NCI-H526 (cell line): ENCODE measurements at regions not wholly inside any gene's neighbourhood (a gene's known extent, or its start where the extent isn't known, plus 50 kb on each side); places are given as distances from the start of the nearest gene placed in this dataset.
"Not testable (repeated sequence)": the region's sequence is repeated elsewhere in the genome, so short reads cannot be mapped to it uniquely, and the experiment has no call there.

ENCODE experiments used
- DNase-seq, 2 experiments: peaks; one replicate each; lab custom pipeline; 2025; lab: John Stamatoyannopoulos, UW

DNA sequence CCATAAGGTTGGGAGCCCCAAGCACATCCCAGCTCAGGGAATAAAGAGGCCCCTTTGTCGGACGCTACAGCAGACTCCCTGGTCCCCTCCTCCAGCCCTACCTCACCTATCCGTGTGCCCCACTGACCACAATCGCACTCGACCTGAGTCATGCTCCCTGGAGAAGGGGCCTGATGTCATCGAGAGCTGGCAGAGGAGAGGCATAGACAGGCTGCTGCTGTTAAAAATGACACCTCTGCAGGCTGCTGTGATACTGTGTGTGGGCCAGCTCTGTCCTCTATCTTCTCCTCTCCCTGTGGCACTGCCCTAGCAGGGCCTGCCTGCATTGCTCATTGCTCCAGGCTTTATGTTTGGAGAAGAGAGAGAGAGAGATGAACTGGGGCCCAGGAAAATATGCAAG is 123.4 kb upstream of the SYT13 start:
- DNase-seq, result no peak

DNA sequence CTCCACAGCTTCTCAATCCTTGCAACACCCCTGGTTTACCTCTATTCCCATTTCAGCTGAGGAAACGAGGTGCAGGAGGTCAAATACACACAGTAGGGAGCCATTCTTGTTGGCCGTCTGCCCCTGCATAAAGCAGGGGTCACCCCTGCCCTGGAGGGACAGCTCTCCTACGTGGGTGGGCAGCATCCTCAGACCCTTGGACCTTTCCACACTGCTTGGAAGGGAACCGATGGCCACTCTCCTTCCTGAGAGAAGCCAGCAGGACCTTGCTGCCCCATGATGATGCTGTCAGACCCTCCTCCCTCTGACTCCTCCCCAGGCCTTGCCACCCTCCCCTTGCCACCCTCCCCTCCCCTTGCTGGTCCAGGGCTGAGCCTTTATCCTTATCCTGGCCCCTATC is 121.1 kb upstream of the SYT13 start:
- no peak for DNase-seq

DNA sequence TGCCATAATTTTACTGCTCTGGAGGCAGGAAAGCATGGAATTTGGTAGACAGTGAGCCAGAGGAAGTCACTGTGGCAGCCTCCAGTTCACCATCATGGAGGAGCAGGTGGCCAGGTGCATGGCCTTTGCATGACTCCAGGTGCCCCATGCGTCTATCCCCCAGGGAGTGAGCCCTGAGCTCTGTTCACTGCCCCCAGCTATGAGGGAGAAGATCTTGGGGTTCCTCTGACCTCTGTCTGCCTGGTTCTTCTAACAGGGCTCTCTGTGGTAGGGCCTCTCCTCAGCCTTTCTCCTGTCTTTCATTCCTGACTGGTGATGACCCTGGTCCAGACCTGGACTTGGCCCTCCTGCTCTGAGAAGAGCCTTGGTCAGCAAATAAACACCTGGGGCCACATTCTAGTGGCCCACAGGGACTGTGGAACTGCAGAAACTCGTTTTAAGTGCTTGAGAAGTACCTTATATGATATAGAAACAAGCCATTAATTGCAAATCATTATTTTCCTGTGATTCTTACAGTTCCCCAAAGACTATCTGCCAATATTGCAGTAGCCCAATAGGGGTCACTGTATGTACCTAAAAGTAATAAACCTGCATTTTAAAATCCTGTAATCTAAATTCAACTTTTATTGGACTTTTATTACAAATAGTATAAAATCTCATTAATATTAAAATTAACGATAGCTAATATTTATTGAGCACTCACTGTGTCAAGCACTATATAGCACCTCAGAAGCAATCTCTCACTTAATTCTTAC is 120.0 kb upstream of the SYT13 start:
- peak in 1 of 2 experiments; percentile 50 for DNase-seq

DNA sequence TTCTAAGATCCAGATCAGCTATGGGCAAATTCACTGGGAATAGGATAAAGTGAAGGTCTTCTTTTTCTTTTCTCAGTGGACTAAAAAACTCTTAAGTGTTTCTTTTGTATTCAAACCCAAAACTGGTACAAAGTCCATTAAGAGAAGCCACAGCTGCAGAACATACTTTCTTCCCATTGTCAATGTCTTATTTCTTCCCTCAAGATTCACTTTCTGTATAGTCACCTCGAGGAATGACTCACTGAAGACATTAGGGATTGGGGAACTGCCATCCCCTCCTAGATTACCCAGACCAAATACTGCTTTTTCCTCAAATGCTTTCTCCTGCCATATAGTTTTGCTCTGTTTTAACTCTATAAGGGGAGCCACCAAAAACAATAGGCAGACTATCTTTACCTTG is 117.4 kb upstream of the SYT13 start:
- DNase-seq, result not testable (repeated sequence)

DNA sequence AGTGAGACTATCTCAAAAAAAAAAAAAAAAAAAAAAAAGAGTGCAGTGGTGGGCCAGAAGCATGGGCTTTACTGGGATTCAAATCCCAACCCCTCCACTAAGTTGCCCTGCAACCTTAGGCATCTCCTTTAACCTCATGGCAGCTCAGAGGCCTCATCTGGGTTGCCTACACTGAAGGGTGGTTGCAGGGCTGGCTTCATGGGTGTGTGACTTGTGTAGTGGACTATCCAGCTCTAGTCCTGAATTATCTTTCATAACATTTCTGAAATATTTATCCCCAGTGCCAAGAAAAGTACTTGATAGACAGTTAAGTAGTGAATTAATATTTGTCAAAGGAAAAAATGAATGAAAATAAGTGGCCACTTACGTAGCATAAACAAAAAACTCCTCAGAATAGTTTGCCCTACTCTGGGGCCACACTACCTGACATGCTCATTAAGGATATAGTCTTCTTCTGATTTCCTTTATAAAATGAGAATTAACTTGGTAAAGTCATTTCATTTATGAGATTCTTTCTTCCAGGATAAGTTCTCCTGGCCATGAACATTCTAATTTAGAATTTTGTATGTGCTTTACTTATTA is 116.0 kb upstream of the SYT13 start:
- DNase-seq, result no peak

DNA sequence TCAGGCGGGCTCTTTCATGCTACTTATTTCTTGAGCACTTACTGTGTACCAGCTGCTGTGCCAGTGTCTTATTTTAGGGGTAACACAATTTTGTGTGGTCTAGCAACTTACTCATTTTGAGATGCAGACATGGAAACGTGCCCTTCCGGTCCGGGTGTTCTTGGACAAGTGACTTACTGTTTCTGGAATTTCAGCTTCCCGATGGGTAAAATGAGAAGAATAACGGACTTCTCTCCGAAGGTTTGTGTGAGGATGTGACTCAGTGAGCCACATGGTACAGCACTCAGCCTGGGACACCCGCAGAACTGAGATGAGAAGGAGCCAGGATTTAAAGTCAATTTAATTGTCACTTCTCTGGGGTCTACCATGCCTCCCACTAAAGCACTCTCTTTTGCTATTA is 114.5 kb upstream of the SYT13 start:
- no peak for DNase-seq

DNA sequence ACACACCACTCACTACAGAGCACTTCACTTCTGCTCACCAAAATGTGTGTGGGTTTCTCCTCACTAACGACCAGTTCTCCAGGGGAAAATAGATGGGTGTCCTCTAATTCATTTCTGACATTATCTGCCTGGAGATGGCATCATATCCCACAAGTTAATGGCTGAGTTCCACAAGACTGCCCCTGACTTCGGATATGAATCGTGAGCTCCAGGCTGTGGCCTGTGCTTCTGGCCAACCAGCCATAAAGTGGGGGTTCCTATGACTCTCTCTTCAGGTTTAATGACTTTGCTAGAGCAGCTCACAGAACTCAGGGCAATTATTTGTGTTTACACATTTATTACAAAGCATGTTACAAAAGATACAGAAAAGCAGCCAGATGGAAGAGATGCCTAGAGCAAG is 113.0 kb upstream of the SYT13 start:
- DNase-seq, result peak in 1 of 2 experiments; percentile 65

DNA sequence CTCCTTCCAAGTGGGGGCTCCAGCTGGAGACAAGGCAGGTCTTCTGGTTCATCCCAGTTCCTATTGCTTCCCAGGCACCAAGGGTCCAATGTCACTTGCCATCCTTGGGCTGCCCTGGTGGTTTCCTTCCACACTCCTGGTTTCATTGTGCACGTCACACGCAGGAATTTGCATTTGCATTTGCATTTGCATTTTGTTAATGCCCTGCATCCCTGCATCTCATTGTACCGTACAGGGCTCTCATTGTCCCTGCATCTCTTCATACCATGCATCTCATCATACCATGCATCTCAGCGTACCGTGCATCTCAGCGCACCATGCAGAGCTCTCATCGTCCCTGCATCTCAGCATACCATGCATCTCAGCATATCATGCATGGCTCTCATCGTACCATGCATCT is 112.2 kb upstream of the SYT13 start:
- peak; percentile 70 to 92 for DNase-seq

DNA sequence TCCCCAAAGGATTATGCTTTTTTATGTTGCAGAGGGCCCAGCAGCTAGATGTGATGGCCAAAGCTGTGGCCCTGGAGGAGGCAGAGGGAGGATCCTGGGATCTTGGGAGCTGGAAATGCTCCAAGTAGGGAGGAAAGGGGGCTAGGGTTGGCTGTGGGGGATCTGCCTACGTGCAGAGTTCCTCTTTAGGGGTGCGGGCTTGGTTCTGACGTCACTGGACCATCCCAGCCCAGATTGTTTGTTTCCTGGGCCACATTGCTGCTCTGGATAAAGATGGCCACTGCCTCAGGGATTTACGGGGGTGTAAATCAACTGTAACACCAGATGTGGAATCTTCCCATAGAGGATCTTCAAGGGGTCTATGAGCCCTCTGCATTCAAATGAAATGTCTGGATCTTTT is 110.3 kb upstream of the SYT13 start:
- DNase-seq, result no peak

DNA sequence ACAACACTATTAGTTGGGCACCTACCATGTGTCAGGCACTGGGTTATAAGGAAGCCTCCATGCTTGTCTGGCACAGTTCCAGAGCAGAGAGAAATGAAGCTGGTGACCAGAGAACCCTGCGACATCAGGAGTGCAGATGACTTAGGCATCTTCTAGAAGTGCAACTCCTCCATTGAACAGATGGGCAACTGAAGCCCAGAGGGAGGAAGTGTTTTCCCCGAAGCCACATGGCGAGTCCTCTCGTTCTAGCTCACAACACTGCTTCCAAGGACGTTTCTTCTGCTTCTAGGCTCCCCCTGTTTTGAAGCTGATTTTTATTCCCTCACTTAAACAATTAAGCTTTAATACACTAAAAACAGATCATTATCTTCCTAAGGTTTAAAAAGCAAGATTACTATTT is 109.8 kb upstream of the SYT13 start:
- DNase-seq, result no peak

DNA sequence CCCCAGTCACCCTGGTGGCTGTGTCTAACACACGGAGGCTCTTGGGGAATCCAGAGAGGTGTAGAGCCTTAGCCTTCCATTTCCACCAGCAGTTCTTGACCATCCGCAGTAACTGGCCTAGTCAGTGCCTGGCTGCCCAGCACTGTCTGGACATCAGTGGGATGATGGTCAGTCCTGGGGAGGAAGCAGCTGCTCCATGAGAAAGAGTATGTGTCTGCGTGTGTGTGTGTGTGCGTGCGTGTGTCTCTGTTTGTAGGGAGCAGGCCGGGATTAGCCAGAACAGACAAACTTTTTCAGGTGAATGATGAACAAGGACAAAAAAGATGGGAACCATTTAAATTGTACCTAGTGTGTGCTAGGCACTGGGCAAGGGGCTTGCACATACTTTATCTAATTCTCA is 109.3 kb upstream of the SYT13 start:
- no peak for DNase-seq

DNA sequence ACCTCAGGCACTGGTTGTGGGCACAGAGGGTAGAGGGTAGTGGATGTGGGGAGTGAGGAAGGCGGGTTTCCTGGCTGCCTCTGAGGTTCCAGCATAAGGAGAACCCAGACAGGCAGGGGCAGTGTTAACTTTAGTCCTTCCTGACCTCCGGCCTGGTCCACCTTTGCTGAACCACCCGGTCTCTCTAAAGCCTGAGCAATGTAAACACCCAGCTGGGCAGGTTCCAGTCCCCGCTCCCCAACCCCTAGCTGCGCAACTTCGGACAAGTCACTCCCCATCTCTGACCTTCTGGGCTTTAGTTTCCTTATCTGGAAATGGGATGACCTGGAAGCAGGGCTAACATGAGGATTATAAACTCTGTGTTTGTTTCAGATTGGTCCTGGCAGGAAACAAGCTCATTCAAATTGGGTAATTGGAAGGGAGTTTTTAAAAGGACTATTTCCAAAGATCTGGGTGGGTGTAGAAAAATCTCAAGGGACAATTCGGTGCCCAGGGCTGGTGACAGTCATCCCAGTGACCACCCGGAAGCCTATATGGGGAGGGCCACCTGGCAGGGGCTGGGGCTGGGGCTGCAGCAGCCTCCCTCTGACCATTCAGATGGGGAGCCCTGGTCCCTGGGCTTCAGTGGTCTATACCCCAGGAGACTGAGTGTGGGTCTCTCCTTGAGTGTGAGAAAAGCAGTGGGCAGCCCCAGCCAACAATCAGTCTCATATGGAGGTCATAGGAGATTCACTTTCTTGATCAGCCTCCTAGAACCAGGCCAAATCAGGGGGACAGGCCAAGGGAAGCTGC is 108.3 kb upstream of the SYT13 start:
- no peak for DNase-seq

DNA sequence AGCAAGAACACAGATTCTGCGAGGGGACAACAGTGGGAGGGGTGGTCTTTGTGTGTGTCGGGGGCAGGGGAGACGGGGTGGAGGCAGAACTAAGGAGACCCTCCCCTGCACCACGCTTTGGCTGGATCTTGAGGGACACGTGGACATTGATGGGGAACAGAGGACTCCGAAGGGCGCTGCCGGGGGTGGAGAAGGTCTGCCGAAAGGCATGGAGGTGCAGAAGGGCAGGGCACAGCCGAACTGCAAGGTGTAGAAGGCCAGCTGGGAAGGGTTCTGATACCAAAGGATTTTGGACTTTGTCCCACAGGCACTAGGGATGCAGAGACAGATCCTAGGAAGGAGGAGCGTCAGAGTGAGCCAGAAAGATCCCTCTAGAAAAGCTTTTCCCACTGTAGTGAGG is 107.7 kb upstream of the SYT13 start:
- no peak for DNase-seq

DNA sequence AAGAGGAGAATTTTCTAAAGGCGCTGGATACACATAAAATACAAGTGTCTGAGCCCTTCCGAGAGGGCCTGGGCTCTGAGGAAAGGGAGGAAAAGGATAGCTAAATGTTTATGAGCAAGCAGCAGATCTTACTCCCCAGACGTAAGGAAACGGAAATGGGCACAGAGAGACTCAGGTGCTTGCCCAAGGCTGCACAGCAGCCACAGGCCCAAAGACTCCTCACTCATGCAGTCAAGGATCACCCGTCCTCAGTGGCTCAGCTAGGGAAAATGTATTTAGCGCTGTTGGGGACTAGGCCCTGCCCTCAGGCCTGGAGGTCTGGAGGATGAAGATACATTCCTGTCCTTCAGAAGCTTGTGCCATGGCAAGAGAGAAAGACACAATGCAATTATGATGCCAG is 107.2 kb upstream of the SYT13 start:
- DNase-seq, result no peak

DNA sequence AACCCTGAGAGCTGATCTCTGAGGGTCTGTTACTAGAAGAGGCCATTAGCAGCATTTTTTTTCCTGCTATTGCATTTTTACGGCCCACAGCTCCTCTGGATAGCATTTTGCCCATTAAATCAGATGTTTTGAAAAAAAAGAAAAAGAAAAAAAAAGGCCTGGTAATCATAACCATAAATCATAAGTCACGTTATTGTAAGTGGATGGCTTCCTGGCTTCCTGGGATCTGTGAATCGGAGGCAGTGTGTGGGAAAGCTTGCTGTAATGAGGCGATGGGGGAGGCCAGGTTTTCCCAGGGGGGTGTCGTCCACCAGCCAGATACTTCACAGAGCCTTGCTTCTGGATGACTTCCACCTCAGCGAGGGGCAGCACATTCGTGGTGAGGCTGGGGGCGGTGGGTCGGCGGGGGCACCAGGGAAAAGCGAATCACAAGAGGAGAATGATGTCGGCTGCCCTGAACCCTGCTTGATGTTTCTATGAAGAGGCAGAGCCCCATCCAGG is 106.5 kb upstream of the SYT13 start:
- no peak for DNase-seq

DNA sequence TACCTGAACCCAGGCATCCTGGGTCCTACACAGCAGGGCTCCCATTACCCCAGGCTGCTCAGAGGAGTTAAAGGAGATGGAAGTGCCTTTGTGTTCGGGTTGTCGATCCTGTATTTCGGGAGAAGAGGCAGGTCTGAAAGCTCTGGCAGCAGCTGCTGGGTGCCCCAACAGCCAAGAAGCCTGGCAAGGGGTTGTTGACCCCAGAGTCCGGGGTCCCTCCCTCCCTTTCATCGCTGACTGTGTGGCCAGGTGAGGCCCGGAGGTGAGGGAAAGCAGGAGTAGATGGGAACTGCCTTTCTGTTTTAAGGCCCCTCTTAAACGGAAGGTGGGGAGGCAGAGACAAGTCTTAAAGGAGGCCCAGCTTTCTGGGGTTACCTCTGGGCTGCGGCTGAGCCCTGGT is 106.0 kb upstream of the SYT13 start:
- no peak for DNase-seq

DNA sequence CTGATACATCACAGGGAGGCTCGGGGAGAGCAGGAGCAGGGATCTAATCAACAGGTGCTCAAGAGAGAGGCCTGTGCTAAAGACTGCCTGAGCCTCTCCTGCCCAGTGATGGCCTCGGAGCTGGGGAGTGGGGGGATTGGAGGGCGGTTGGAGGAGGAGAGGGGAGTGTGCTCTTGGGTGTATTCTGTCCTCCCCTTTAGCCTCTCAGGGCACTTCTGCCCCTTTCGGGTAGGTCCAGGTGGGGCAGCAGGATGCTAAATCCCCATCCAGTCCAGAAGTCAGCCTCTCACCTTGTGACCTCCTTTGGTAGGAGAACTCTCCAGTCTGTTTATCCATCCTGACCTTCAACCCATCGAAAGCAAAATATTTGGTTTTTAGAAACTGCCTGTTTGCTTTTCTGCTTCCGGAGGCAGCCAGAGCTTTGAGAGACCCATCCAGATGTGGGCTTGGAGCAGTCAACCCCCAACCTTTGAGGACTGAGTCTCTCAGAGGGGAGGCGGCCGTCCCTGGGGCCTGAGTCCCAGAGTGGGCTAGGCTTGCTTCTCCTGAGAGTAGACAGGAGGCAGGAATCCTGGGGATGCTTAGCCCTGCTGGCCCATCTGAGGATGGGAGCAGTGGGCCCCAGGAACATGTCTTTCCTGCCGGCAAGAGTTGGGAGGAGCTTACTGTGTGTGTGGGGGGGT is 105.2 kb upstream of the SYT13 start:
- no peak for DNase-seq

DNA sequence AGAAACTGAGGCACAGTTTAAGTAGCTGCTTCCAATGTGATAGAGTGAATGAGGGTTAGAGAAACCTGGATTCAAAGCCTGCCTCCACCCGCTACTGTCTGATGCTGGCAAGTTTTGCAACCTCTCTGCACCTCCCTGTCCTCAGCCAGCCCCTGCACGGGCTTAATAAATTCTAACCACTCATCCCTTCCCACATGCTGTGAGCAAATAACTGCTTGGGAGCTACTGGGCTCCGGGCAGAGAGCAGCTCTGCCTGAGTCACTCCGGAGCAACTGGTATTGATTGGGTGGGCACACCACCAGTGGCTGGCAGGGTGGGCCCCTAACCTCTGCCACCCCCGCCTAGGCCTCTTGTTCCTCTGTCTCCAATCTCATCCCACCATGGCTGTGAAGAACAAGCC is 104.3 kb upstream of the SYT13 start:
- DNase-seq, result no peak

DNA sequence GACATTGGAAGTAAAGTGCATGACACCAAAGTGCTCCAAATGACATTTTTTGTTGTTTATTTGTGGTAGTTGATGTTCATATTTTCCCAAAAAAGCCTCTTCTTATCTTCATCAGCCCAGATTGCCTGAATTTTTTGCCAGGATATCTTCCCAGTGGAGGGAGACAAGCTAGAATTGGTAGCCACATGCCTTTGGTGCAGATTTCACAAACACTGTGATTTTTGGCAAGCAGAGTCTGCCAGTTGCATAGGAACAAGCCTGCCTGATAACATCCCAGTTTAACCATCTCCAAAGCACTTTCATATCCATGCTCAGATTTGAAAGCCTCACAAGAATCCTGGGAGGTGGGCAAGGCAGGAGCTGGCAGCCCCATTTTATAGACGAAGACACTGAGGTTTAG is 102.3 kb upstream of the SYT13 start:
- no peak for DNase-seq

DNA sequence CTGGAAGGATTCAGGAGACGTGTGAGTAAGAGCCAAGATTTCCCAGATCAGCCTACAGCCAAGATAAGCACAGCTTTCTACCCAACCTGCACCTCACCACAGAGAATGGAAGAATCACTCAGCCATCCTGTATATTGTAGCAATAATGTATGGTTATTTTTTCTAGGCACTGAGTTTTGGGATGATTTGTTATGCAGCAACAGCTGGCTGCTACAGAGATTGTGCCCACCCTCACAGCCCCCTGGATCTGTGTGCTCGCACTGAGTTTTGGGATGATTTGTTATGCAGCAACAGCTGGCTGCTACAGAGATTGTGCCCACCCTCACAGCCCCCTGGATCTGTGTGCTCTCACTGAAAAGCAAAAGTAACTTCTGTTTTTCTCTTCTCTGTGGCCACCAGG is 101.7 kb upstream of the SYT13 start:
- not testable (repeated sequence) for DNase-seq

DNA sequence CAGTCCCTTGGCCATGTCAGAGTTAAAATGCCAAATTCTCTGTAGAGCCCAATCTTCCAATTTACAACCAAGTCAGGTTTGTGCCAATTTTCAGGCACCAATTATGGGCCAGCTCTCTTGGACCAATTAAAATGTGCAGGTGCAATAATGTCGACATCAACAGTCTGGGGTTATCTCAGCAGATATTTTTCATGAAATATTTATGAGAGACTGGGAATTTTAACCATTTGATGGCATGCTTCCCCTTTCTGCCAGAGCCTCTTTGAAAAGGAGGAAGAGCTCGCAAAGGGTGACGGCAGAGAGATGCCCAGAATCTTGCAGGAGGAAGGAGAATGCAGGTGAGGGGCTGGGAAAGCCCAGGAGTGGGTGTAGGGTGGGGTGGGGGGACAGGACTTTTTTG is 100.8 kb upstream of the SYT13 start:
- DNase-seq, result peak in 1 of 2 experiments; percentile 17

DNA sequence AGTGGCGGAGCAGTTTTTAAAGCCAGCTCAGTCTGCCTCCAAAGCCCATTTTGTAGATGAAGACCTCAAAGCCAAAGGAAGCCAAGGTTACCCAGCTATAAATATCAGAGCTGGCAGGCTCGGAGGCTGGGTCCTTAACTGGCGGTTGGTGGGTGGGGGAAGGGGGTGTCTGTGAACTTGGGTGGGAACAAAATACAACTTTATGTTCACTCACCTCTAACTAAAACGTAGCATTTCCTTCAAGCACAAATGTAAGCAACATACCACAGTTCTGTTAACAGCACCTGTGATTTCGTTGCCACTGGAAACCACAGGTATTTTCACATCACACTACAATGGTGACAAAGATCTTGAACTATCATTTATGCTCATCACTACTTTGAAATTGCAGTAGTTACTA is 99.7 kb upstream of the SYT13 start:
- no peak for DNase-seq

DNA sequence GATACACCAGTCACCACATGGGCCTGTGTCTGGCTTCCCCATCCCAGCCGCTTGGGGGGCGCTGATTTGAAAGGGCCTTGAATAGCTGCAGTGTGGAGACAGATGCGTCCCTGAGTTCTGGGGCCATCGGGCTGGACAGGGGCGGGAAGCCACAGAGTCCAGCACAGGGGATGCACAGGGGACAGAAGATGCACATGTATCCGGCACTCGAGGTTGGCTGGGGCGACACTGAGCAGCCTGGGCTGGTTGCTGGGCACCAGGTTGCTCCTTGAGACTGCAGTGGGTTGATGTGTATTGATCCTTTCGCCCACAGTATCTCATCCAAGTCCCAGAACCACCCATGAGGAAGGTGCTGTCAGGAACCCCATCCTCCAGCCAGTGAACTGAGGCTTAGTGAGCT is 99.3 kb upstream of the SYT13 start:
- no peak for DNase-seq
